HG02970 (cell line): ENCODE measurements at regions not wholly inside any gene's neighbourhood (a gene's known extent, or its start where the extent isn't known, plus 50 kb on each side); places are given as distances from the start of the nearest gene placed in this dataset.
"Not testable (repeated sequence)": the region's sequence is repeated elsewhere in the genome, so short reads cannot be mapped to it uniquely, and the experiment has no call there.

Experiments
- ATAC-seq: cut with Tn5 transposase; IDR thresholded peaks from one replicate; pipeline ENCODE4 v1.9.1; 2021; ENCODE audit warnings: mild to moderate bottlenecking, moderate library complexity, moderate number of reproducible peaks; ENCODE audit not compliant: unreplicated experiment, low FRiP score

- ATAC-seq: no peak
Measured at GRCh38 chr12:33813536-33813935, 208.8 kb upstream of the ALG10 start.

DNA sequence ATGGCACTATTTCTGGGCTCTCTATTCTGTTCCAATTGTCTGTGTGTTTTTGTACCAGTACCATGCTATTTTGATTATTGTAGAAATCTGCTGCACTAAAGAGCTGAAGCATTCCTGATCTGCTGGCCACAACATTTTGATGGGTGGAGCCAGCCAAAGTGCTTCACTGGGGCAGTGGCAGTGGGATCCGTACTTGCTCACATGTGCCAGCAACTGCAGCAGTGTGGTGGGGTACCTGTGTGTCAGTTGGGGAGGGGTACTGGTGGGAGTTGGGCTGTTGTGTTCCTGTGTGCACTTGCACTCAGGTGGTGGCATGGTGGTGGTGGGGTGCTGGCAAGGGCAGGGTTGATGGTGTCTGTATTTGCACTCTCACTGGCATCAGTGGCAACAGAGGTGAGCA lies 204.6 kb upstream of the ALG10 start:
- no peak for ATAC-seq

GRCh38 chr12:33818313-33818712 lies 204.0 kb upstream of the ALG10 start:
- ATAC-seq: no peak

GRCh38 chr12:33825442-33825841 lies 196.9 kb upstream of the ALG10 start:
- no peak for ATAC-seq

GRCh38 chr12:33825986-33826602 lies 196.2 kb upstream of the ALG10 start:
- ATAC-seq: no peak

DNA sequence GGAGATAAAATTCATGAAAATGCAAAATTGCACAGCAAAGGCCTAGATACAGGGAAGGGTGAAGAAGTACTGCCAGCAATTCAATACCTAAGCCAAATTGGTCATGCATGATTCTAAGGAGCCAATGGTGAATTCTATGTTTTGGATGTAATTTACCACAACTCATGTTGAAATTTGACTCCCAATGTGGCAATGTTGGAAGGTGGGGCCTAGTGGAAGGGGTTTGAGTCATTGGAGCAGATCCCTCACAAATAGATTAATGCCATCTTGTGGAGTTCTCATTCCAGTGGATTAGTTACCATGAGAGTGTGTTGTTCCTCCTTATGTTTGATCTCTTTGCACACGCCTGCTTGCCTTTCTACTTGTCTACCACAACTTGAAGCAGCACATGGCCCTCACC lies 194.0 kb upstream of the ALG10 start:
- ATAC-seq: no peak

DNA sequence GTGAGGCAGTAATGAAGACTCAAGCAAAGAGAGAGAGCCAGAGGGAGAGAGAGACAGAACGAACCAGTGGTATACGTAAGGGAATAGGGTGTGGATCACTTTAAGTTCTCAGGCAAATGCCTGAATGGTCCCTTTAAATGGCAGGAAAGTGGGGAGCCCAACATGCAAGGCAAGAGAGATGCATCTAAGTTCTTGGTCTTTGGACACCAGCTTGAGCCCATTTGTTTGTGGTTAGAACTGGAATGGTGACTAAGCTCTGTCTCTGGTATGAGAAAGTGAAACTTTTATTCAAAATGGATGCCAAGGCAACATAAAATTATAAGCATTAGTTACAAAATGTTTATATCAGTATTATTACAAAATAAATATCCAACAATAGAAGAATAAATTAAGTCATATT lies 192.2 kb upstream of the ALG10 start:
- no peak for ATAC-seq

DNA sequence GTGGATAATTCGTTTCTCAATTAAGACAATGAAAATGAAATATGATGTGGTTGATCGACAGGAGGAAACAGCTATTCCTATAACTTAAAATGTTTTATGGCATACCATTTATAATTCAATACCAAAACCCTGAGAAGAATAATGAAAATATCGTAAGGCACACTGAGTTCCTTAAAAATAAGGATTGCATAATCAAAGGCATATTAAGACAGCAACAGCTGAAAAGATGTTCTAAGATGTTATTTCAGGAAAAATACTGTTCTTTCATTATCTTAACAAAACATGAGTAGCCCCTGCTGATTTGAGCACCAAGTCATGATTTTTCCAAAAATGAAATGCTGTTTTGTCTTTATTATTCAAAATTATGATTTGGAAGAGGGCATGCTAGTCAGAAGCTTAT lies 189.4 kb upstream of the ALG10 start:
- ATAC-seq: no peak

DNA sequence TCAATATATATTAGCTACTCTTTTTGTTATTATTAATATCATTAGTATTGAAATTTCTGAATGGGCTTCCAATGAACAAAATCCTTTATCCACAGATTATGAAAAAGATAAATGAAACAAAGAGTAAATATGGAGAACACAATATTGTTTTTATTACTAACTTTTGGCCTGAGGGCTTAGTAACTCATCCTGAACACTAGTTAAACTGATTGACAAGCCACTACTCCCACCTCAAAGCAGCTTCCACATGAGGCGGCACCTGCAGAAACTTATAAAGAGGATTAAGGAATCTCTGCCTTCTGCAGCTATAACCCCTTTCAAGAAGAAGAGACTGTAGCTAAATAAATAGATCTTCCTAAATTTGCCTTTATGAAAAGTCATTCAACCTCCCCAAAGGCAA lies 187.6 kb upstream of the ALG10 start:
- ATAC-seq: no peak

GRCh38 chr12:33876618-33877017 lies 145.7 kb upstream of the ALG10 start:
- ATAC-seq: no peak

DNA sequence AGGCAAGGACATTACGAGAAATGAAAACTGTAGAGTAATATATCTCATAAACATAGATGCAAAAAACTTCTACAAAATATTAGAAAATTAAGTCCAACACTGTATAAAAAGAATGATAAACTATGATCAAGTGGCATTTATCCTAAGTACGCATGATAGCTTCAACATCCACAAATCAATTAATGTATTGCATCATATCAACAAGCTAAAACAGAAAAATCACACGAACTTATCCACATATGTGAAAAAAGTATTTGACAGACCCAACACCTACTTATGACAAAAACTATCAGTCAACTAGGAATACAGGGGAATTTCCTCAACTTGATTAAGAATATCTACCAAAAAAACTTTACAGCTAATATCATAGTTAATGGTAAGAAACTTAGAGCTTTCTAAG lies 129.9 kb upstream of the ALG10 start:
- no peak for ATAC-seq

DNA sequence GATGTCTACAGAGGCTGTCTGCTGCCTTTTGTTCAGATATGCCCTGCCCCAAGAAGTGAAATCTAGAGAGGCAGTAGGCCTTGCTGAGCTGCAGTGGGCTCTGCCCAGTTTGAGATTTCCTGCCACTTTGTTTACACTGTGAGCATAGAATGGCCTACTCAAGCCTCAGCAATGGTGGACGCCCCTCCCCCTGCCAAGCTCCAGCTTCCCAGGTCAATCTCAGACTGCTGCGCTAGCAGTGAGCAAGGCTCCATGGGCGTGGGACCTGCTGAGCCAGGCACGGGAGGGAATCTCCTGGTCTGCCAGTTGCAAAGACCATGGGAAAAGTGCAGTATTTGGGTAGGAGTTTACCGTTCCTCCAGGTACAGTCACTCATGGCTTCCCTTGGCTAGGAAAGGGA lies 101.8 kb upstream of the ALG10 start:
- ATAC-seq: not testable (repeated sequence)

DNA sequence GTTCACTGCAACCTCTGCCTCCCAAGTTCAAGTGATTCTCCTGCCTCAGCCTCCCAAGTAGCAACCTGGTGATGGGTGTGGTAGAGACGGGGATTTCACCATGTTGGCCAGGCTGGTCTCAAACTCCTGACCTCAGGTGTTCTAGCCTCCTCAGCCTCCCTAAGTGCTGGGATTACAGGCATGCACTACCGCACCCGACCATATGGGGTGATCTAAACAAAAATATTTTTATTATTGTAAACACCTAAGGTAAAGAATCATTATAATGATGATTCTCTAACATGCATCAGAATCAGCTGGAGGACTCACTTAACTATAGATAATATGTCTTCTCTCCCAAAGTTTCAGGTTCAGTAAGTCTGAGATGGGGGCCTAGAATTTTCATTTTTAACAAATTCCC lies 96.2 kb upstream of the ALG10 start:
- ATAC-seq: no peak

GRCh38 chr12:33937669-33938068 lies 84.6 kb upstream of the ALG10 start:
- not testable (repeated sequence) for ATAC-seq

- no peak for ATAC-seq
Measured at GRCh38 chr12:33942172-33942571, 80.1 kb upstream of the ALG10 start.

DNA sequence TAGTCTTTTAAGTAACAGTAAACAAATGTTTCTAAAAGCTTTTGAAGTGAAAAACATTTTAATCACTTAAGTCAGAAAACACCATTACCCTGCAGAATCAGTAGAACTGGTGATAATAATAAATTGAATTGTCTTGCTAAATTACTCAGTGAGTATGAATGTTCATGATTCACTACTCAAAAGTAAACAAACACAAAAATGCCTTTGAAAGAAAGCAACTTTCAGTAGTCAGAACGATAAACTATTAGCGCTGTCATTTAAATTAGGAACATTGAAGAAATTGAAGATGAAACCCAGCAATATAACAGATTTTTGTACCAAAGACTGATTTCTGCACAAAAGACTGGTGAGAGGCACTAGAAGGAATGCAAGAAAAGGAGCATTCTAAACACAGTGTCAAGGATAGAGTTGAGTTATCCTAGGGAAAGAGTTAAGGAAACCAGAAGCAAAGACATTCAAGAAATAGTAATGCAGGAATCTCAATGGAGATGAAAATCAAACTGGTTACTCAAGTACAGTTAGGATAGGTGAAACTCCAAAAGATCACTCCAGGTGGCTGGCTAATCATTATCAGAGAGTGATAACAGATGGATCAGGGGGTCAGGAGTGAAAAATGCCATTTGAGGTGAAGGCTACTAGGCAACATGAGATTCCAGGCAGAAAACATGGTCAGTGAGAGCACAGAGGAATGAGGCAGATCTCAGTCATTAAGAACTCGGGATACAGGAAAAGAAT lies 77.4 kb upstream of the ALG10 start:
- no peak for ATAC-seq

- ATAC-seq: no peak
Measured at GRCh38 chr12:33945438-33945784, 76.9 kb upstream of the ALG10 start.

DNA sequence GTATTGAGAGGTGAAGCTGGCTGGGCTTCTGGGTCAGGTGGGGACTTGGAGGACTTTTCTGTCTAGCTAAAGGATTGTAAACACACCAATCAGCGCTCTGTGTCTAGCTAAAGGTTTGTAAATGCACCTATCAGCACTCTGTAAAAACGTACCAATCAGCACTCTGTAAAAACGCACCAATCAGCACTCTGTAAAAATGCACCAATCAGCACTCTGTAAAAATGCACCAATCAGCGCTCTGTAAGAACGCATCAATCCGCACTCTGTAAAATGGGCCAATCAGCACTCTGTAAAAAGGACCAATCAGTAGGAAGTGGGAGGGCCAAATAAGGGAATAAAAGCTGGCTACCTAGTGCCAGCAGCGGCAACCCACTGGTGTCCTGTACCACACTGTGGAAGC lies 56.1 kb upstream of the ALG10 start:
- ATAC-seq: not testable (repeated sequence)

DNA sequence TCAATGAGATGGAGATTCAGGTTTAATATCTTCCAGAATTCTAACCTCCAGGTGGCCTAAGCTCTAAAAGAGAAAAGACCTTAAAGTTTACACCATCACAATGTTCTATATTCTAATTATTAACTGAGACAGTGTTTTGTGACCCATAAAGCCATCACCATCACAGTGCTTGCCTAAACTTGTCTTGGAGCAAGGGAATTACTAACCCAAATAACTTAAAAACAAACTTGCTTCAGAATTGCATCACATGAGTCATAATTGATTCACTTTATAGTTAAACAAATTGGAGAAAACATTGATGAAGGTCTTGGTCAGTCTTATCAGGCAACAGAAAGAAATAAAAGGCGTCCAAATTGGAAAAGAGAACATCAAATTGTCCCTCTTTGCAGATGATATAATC lies 54.5 kb upstream of the ALG10 start:
- ATAC-seq: no peak
